Astrocyte (in vitro differentiated cells and primary cell): ENCODE measurements at regions not wholly inside any gene's neighbourhood (a gene's known extent, or its start where the extent isn't known, plus 50 kb on each side); places are given as distances from the start of the nearest gene placed in this dataset.

Source experiments
- DNase-seq: peaks from one replicate; pipeline ENCODE4 v3.0.0-alpha.2; 2010; ENCODE audit warnings: low read depth
- FAIRE-seq: peaks from 2 replicates; lab custom pipeline; 2011; peaks lifted over from hg19 to GRCh38; lab: Jason Lieb, UNC
- H2AFZ ChIP-seq: 2 replicates; pipeline ENCODE4 v1.6.0; 2012; ENCODE audit warnings: low read depth, low read length, inconsistent platforms
- H3K27ac ChIP-seq: 2 replicates; pipeline ENCODE4 v1.5.1; 2011; ENCODE audit warnings: low read depth, low read length, inconsistent platforms
- H3K27me3 ChIP-seq: 2 replicates; pipeline ENCODE4 v1.6.0; 2011; ENCODE audit warnings: low read length, inconsistent platforms; ENCODE audit not compliant: insufficient read depth
- H3K36me3 ChIP-seq: 2 replicates; pipeline ENCODE4 v1.5.1; 2011; ENCODE audit warnings: low read length, inconsistent platforms; ENCODE audit not compliant: insufficient read depth
- H3K4me1 ChIP-seq: 2 replicates; pipeline ENCODE4 v1.5.1; 2011; ENCODE audit warnings: low read length, inconsistent platforms; ENCODE audit not compliant: insufficient read depth
- H3K4me2 ChIP-seq: 2 replicates; pipeline ENCODE4 v1.6.0; 2012; ENCODE audit warnings: low read length, inconsistent platforms
- H3K4me3 ChIP-seq: 2 replicates; pipeline ENCODE4 v1.5.1; 2011; ENCODE audit warnings: low read depth, mild to moderate bottlenecking, low read length, inconsistent platforms; ENCODE audit not compliant: insufficient read depth
- H3K79me2 ChIP-seq: 2 replicates; pipeline ENCODE4 v1.6.0; 2012; ENCODE audit warnings: mild to moderate bottlenecking, low read length, inconsistent platforms; ENCODE audit not compliant: insufficient read depth
- H3K9ac ChIP-seq: 2 replicates; pipeline ENCODE4 v1.6.0; 2012; ENCODE audit warnings: mild to moderate bottlenecking, low read length, inconsistent platforms
- H3K9me3 ChIP-seq: 2 replicates; pipeline ENCODE4 v1.5.1; 2012; ENCODE audit warnings: low read depth, mild to moderate bottlenecking, low read length, inconsistent platforms; ENCODE audit not compliant: insufficient read depth
- H4K20me1 ChIP-seq: 2 replicates; pipeline ENCODE4 v1.6.0; 2012; ENCODE audit warnings: low read length, inconsistent platforms; ENCODE audit not compliant: insufficient read depth
- H3K27ac Mint-ChIP-seq: one replicate; pipeline ENCODE4 v1.8.0; 2021; ENCODE audit warnings: mild to moderate bottlenecking, mixed read lengths; ENCODE audit not compliant: unreplicated experiment
- H3K27me3 Mint-ChIP-seq: one replicate; pipeline ENCODE4 v1.8.0; 2021; ENCODE audit warnings: low read depth, mixed read lengths; ENCODE audit not compliant: unreplicated experiment
- H3K36me3 Mint-ChIP-seq: one replicate; pipeline ENCODE4 v1.8.0; 2021; ENCODE audit warnings: low read depth, mixed read lengths; ENCODE audit not compliant: unreplicated experiment
- H3K4me1 Mint-ChIP-seq: one replicate; pipeline ENCODE4 v1.8.0; 2021; ENCODE audit warnings: low read depth, mixed read lengths; ENCODE audit not compliant: unreplicated experiment
- H3K4me3 Mint-ChIP-seq: one replicate; pipeline ENCODE4 v1.8.0; 2021; ENCODE audit warnings: mild to moderate bottlenecking, moderate library complexity, mixed read lengths; ENCODE audit not compliant: unreplicated experiment
- H3K9me3 Mint-ChIP-seq: one replicate; pipeline ENCODE4 v1.8.0; 2021; ENCODE audit warnings: mild to moderate bottlenecking, mixed read lengths; ENCODE audit not compliant: unreplicated experiment
- EZH2 ChIP-seq: IDR thresholded peaks from 2 replicates; pipeline ENCODE4 v1.6.1; 2012; ENCODE audit warnings: mild to moderate bottlenecking, low read length, inconsistent platforms; ENCODE audit not compliant: insufficient read depth
- TF ChIP-seq, protein P1 (sequence below): IDR thresholded peaks from 2 replicates; pipeline ENCODE4 v1.5.1; 2011; ENCODE audit warnings: low read depth, mild to moderate bottlenecking, inconsistent platforms, low read length, moderate library complexity; ENCODE audit not compliant: insufficient read depth

DNA sequence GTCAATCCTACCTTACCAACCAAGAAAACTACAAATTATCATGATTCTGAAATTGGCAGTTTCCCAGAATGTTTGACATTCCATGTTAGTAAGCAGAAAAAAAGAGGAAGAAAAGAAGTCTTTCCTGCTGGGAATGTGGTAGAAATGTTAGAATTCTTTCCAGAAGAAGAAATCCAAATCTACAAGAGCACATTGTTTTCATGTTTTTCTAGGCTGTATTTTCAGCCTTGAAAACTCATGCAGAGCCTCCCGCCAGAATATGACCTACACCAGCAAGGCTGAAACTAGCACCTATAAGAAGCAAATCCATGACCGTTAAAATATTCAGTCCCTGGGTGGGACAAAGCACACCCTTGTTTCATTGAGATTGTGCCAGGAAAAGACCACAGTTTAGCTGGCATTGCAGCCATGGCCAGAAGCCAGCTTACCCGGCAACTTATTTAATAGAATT, 259.4 kb downstream of the GJA1 start:
- H2AFZ ChIP-seq, result peak overlapping the region; percentile 26
- no peaks in the 10 kb centered on the region for H4K20me1 ChIP-seq
- no peaks in the 10 kb centered on the region for H3K36me3 Mint-ChIP-seq

DNA sequence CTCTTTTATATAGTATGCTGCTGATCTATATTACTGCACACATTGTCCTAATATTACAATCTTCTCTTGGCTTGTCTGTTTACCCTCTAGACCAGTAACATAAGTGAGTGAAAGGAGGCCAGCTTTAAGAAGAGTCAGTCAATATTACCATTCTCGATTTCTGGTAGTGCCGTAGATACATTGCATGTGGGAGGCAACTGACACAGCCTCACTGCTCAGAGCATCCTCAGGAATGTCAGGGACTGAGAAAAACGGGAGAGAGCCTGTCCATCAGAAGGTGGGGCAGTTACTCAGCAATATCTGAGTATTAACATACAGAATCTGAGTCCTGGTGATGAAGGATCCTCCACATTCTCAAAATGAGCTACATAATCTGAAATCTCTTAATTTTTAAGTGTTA, 259.9 kb downstream of the GJA1 start:
- no peak overlapping the region for H3K4me3 ChIP-seq
- FAIRE-seq (peak; percentile 32), DNase-seq (no peak)
- H3K27ac ChIP-seq, result peak overlapping the region; percentile 66
- peak overlapping the region; percentile 74 for H3K4me2 ChIP-seq
- H4K20me1 ChIP-seq, result no peaks in the 10 kb centered on the region
- no peaks in the 10 kb centered on the region for H3K27me3 Mint-ChIP-seq
- no peak overlapping the region for H3K4me3 Mint-ChIP-seq
- no peaks in the 10 kb centered on the region for H3K27me3 ChIP-seq
- peak overlapping the region; percentile 53 for H3K9ac ChIP-seq
- peak overlapping the region; percentile 26 for H2AFZ ChIP-seq
- no peak for TF ChIP-seq EZH2
- TF ChIP-seq, protein P1, sequence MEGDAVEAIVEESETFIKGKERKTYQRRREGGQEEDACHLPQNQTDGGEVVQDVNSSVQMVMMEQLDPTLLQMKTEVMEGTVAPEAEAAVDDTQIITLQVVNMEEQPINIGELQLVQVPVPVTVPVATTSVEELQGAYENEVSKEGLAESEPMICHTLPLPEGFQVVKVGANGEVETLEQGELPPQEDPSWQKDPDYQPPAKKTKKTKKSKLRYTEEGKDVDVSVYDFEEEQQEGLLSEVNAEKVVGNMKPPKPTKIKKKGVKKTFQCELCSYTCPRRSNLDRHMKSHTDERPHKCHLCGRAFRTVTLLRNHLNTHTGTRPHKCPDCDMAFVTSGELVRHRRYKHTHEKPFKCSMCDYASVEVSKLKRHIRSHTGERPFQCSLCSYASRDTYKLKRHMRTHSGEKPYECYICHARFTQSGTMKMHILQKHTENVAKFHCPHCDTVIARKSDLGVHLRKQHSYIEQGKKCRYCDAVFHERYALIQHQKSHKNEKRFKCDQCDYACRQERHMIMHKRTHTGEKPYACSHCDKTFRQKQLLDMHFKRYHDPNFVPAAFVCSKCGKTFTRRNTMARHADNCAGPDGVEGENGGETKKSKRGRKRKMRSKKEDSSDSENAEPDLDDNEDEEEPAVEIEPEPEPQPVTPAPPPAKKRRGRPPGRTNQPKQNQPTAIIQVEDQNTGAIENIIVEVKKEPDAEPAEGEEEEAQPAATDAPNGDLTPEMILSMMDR, result no peak
- H3K4me1 Mint-ChIP-seq, result peaks cover 43% of the 10 kb centered on the region
- H3K79me2 ChIP-seq, result no peaks in the 10 kb centered on the region
- peaks cover 28% of the 10 kb centered on the region for H3K4me1 ChIP-seq
- H3K27ac Mint-ChIP-seq, result peak overlapping the region; percentile 77
- no peaks in the 10 kb centered on the region for H3K9me3 ChIP-seq
- H3K9me3 Mint-ChIP-seq, result no peaks in the 10 kb centered on the region
- no peaks in the 10 kb centered on the region for H3K36me3 ChIP-seq
- no peaks in the 10 kb centered on the region for H3K36me3 Mint-ChIP-seq

More for the DNA sequence above, 259.4 kb downstream of the GJA1 start:
- peak; percentile 76 for DNase-seq
- Mint-ChIP-seq H3K9me3 (no peaks in the 10 kb centered on the region), H3K27me3 (no peaks in the 10 kb centered on the region), H3K27ac (peak overlapping the region; percentile 77), H3K4me3 (no peak overlapping the region), H3K4me1 (peaks cover 44% of the 10 kb centered on the region)
- Histone ChIP-seq H3K9me3 (no peaks in the 10 kb centered on the region), H3K27ac (peak overlapping the region; percentile 66), H3K36me3 (no peaks in the 10 kb centered on the region), H3K27me3 (no peaks in the 10 kb centered on the region), H3K9ac (peak overlapping the region; percentile 53), H3K4me2 (peak overlapping the region; percentile 74), H3K4me3 (no peak overlapping the region), H3K4me1 (peaks cover 28% of the 10 kb centered on the region), H3K79me2 (no peaks in the 10 kb centered on the region)
- peak; percentile 93 for FAIRE-seq
- no peak for TF ChIP-seq EZH2
- TF ChIP-seq, protein P1, result no peak

DNA sequence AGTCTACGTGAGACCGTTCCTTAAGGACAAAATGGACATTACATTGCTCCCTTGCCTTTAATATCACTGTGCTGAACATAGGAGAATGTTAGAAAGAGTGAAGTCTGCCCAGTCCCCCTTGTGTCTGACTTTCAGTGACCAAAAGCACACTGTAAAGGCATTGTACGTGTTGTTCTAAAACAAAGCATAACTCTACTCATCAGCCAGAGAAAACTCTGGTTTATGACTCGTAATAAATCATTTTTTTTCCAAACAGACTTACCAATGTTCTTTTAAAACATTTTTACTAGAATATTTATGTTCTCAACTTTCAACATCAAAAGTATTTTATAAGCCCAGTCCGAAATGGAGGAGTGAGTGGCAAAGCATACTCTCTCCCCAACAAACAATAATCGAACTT, 262.5 kb downstream of the GJA1 start:
- no peak overlapping the region for H3K4me3 ChIP-seq
- no peak overlapping the region for H3K9ac ChIP-seq
- DNase-seq (no peak), FAIRE-seq (peak; percentile 63)
- Mint-ChIP-seq H3K4me3 (no peak overlapping the region), H3K27me3 (no peaks in the 10 kb centered on the region), H3K4me1 (peaks cover 31% of the 10 kb centered on the region), H3K36me3 (no peaks in the 10 kb centered on the region), H3K27ac (no peak overlapping the region), H3K9me3 (peaks cover under 1% of the 10 kb centered on the region)
- H3K36me3 ChIP-seq, result no peaks in the 10 kb centered on the region
- H3K79me2 ChIP-seq, result no peaks in the 10 kb centered on the region
- no peaks in the 10 kb centered on the region for H3K9me3 ChIP-seq
- TF ChIP-seq EZH2, result no peak
- TF ChIP-seq, protein P1, result no peak
- no peak overlapping the region for H3K27ac ChIP-seq
- H2AFZ ChIP-seq, result no peak overlapping the region
- H4K20me1 ChIP-seq, result no peaks in the 10 kb centered on the region
- no peak overlapping the region for H3K4me2 ChIP-seq
- peaks cover 16% of the 10 kb centered on the region for H3K4me1 ChIP-seq
- H3K27me3 ChIP-seq, result no peaks in the 10 kb centered on the region
